Left renal pelvis (tissue), 4 donors: ENCODE measurements at regions not wholly inside any gene's neighbourhood (a gene's known extent, or its start where the extent isn't known, plus 50 kb on each side); places are given as distances from the start of the nearest gene placed in this dataset.
"Not testable (repeated sequence)": the region's sequence is repeated elsewhere in the genome, so short reads cannot be mapped to it uniquely, and the experiment has no call there.

ENCODE experiments used
- DNase-seq, 4 donors: peaks; one replicate each; pipeline ENCODE4 v3.0.0-alpha.2; 2013; ENCODE audit warnings: low read depth in 4 of 4, low spot score in 3 of 4

DNA sequence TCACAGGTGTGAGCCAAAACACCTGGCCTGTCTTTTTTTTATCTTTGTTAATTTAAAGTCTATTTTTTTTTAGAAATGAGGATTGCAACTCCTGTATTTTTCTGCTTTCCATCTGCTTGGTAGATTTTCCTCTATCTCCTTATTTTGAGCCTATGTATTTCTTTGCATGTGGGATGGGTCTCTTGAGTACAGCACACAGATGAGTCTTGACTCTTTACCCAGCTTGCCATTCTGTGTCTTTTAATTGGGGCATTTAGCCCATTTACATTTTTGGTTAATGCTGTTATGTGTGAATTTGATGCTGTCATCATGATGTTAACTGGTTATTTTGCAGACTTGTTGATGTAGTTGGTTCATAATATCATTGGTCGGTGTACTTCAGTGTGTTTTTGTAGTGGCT is 317.4 kb downstream of the IPO8 start:
- DNase-seq, result no peak

GRCh38 chr12:30364822-30365221 is 330.8 kb downstream of the IPO8 start:
- DNase-seq, result no peak

DNA sequence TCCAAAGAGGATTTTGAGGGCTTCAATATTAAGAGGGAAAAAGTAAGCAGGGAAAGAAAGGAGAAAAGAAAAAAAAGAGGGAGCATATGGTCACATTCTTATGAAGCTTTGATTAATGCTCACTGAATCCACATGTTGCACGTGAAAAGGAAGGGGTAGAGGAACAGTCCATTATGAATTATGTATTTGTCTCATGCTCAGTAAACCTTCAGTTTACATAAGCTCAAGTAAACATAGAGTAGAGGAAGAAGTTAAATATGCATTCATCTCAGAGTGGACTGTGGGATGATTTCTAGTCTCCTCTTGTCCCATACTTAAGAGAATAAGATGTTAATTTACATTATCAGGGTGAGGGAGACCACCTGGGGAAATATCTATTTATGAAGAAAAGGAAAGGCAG is 334.5 kb downstream of the IPO8 start:
- no peak for DNase-seq

GRCh38 chr12:30358671-30359070 is 337.0 kb downstream of the IPO8 start:
- DNase-seq, result no peak

DNA sequence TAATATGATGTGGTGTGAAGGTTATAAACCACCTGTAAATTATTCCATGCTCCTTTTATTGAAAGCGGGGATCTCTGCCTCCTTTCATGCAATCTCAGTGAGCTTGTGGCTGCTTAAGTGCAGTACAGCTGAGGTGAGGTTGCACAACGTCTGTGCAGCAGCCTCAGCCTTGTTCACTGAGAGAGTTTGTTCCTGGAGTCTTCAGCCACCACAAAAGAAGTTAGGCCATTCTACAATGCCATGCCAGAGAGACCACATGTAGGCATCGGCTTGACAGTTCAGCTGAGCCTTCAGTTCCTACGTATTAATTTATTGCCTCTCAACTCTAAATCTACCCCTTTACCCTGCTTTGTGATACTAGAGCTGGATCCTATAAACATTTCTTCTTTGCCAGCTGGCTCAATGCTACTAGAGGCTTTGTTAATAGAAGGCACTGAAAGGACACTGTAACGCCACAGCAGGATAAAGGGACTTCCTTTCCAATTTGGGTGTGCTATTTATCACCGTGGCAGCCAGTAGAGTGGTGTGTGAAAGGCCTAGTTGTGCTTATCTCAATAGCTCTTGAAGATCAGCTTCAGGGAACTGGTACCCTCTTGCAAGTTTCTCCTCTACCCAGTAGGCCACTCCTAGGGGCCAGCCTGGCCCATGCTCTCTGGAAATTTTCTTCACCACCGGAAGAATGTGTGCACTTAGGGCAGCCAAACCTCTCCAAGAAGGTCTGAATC is 337.7 kb downstream of the IPO8 start:
- DNase-seq, result no peak

DNA sequence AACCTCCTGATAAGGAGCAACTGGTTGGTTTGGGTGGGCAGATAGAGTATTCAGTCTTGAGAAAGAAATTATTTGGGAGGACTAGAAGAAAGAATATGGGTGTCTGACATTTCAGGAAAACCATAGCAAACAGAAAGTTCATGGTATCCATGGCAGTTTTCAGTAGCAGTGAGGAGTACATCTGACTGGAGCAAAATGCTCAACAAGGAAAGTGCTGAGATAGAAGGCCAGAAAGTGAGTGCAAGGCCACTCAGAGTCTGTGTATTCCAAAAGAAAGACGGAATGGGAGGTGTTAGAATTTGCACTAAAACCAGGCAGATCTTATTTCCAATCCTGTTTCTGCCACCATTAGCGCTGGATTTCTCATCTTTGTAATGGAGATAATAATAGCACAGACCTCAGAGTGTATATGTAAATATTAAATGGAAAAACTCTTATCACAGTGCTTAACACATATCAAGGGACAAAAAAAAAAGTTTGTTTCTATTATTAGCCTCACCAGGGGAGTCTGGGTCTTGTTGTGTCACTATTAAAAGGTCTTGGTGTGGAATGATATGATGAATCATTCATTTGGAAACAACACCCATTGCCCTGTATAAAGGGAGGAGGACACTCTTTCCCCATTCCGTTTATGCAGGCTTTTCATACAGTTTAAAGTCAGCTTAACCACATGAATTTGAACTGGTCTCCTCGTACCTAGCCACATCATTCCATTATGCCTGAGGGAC is 349.8 kb downstream of the IPO8 start:
- no peak for DNase-seq

DNA sequence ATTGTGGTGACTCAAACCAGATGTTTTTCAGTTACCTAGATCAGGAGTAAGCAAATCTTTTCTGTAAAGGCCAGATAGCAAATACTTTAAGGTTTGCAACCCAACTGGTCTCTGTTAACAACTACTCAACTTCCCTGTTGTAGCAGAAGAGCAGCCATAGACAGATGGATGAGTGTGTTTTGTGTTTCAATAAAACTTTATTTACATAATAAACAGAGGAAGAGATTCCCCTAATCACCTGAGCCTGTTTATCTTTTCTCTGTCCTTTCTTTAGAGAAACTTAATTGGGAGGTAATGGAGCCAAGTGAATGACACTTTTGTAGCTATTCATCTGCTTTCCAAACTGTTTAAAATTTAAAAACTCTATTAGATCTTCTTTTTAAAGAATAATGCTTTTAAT is 365.1 kb downstream of the IPO8 start:
- no peak for DNase-seq

- no peak for DNase-seq
Measured at GRCh38 chr12:30329281-30329680, 366.4 kb downstream of the IPO8 start.

GRCh38 chr12:30323008-30323407 is 372.7 kb downstream of the IPO8 start:
- no peak for DNase-seq

GRCh38 chr12:30320561-30320960 is 375.1 kb downstream of the IPO8 start:
- no peak for DNase-seq

- DNase-seq, result no peak
Measured at GRCh38 chr12:30314506-30315100, 381.1 kb downstream of the IPO8 start.

- DNase-seq, result no peak
Measured at GRCh38 chr12:30308010-30308717, 387.5 kb downstream of the IPO8 start.

DNA sequence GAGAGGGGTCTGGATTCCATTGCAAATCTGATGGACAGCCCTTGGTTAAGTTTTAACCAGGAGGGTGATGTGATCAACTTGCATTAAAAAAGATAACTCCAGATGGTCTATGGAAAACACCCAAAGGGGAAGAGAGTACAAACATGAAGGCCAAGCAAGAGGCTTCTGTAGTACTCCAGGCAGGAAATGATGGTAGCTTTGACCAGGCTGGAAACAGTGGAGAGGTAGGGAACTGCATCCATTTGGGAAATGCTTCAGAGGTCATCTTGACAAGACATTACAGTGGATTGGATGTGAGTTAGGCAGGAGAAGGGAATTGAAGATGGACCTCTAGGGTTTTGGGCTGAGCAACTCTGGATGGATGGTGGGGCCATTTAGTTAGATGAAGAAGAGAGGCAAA is 391.1 kb downstream of the IPO8 start:
- no peak for DNase-seq

GRCh38 chr12:30301291-30301690 is 394.4 kb downstream of the IPO8 start:
- no peak for DNase-seq

GRCh38 chr12:30296486-30296885 is 399.2 kb downstream of the IPO8 start:
- DNase-seq, result no peak

DNA sequence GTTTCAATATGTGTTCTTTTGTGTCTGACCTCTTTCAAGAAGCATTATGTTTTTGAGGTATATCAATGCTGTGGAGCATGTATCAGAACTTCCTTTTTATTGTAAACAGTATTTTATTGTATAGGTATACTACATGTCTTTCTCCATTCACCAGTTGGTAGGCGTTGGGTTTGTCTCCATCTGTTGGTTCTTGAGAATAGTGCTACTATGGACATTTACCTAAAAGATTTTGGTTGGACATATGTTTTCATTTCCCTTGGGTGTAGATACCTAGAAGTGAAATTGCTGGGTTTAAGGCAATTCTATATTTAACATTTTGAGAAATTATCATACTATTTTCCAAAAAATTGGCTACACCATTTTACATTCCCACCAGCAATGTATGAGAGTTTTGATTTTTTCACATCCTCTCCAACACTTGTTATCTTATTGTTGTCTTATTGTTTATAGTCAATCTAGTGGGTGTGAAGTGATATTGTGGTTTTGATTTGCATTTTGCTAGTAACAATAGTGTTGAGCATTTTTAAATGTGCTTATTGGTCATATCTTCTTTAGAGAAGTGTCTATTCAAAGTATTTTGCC is 409.2 kb downstream of the IPO8 start:
- DNase-seq, result peak in 2 of 4 donors; percentile 4 to 12

DNA sequence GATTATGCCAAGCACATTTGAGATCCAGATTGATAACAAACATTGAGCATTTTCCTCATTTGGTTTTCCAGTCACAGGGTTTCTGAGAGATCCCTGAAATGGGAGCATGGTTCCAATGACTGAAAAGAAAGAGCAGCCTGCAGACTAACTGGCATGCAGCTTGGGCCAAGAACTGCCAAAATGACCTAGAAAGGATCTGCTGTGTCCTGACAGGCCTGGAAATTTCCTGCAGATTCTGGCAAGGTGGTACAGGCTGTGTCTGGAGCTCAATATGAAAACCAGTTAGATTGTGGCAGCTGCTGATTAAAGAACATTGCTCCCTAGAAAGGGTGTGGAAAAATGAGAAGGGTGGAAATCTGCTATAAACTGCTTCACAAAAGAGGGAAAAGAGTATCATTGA is 417.3 kb downstream of the IPO8 start:
- DNase-seq, result no peak

- DNase-seq, result not testable (repeated sequence)
Measured at GRCh38 chr12:30272515-30272914, 423.2 kb downstream of the IPO8 start.

DNA sequence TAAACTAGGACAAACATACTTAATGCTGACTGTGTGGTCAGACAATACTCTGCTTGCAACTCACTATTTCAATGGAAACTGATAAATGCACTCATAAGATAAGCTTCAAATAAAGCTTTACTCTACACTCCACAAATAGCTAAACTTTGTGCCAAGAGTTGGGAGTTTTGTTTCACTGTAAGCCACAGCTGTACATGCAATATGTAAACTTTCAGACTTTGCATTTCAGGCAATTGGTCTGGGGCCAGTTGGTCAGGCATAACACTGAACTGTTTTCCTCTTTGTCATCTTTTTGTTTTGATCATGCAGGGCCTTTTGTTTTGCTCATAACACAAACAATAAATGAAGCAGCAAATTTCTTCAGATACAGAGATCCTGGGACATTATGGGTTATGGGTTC is 426.2 kb downstream of the IPO8 start:
- DNase-seq, result no peak

DNA sequence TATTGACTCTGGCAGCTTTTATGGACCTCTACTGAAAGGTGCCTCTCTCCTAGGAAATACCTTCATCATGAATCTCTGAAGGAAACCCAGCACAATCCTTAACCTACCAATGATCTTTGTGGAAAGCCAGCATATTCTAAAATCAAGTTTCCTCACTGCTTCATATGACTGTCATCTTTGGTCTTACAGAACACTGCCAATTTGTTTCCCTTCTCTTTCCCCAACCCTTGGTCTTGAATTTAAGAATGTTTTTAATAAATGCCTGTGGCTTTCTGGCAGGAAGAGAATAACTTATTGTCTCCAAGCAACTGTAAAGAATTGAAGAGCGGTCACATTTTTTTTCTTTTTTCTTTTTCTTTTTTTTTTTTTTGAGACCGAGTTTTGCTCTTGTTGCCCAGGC is 427.6 kb downstream of the IPO8 start:
- DNase-seq, result no peak

DNA sequence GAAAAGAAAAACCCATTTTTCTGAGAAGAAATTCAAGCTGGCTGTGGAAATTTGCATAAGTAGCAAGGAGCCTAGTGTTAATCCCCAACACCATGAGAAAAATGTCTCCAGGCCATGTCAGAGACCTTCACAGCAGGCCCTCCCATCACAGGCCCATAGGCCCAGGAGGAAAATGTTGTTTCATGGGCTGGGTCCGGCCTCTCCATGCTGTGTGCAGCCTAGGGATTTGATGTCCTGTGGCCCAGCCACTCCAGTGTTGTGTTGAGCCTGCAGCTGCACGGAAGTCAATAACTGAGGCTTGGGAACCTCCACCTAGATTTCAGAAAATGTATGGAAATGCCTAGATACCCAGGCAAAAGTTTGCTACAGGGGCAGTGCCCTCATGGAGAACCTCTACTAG is 432.2 kb downstream of the IPO8 start:
- DNase-seq, result no peak
